ENCODE measurements at regions not wholly inside any gene's neighbourhood (a gene's known extent, or its start where the extent isn't known, plus 50 kb on each side); places are given as distances from the start of the nearest gene placed in this dataset.

GRCh38 chr13:86474971-86475370, 675.8 kb upstream of the SLITRK6 start:
- no peak overlapping the region for H3K4me3 Mint-ChIP-seq
- DNase-seq (ENCODE audit: low spot score) (no peak), ATAC-seq (no peak)
- H3K27me3 Mint-ChIP-seq (ENCODE audit: low read depth) = no peaks in the 10 kb centered on the region
- H3K4me1 Mint-ChIP-seq = peaks cover 3% of the 10 kb centered on the region; the same call in 1 of the 2 replicates
- TF ChIP-seq GRHL2 (CRISPR knock-in tag; IDR thresholded peaks at IDR 0.05; ENCODE audit: insufficient replicate concordance, severe bottlenecking) (no peak), STAT6 (CRISPR knock-in tag; conservative IDR thresholded peaks at IDR 0.05; ENCODE audit: low read depth) (no peak), USF2 (CRISPR knock-in tag; IDR thresholded peaks at IDR 0.05) (no peak), ATF1 (CRISPR knock-in tag; IDR thresholded peaks at IDR 0.05) (no peak), FOXP4 (CRISPR knock-in tag; IDR thresholded peaks at IDR 0.05) (no peak), ZNF416 (CRISPR knock-in tag; IDR thresholded peaks at IDR 0.05) (no peak)
- TF ChIP-seq, protein P1, sequence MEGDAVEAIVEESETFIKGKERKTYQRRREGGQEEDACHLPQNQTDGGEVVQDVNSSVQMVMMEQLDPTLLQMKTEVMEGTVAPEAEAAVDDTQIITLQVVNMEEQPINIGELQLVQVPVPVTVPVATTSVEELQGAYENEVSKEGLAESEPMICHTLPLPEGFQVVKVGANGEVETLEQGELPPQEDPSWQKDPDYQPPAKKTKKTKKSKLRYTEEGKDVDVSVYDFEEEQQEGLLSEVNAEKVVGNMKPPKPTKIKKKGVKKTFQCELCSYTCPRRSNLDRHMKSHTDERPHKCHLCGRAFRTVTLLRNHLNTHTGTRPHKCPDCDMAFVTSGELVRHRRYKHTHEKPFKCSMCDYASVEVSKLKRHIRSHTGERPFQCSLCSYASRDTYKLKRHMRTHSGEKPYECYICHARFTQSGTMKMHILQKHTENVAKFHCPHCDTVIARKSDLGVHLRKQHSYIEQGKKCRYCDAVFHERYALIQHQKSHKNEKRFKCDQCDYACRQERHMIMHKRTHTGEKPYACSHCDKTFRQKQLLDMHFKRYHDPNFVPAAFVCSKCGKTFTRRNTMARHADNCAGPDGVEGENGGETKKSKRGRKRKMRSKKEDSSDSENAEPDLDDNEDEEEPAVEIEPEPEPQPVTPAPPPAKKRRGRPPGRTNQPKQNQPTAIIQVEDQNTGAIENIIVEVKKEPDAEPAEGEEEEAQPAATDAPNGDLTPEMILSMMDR (IDR thresholded peaks at IDR 0.05) = no peak
- TF ChIP-seq, protein P2, sequence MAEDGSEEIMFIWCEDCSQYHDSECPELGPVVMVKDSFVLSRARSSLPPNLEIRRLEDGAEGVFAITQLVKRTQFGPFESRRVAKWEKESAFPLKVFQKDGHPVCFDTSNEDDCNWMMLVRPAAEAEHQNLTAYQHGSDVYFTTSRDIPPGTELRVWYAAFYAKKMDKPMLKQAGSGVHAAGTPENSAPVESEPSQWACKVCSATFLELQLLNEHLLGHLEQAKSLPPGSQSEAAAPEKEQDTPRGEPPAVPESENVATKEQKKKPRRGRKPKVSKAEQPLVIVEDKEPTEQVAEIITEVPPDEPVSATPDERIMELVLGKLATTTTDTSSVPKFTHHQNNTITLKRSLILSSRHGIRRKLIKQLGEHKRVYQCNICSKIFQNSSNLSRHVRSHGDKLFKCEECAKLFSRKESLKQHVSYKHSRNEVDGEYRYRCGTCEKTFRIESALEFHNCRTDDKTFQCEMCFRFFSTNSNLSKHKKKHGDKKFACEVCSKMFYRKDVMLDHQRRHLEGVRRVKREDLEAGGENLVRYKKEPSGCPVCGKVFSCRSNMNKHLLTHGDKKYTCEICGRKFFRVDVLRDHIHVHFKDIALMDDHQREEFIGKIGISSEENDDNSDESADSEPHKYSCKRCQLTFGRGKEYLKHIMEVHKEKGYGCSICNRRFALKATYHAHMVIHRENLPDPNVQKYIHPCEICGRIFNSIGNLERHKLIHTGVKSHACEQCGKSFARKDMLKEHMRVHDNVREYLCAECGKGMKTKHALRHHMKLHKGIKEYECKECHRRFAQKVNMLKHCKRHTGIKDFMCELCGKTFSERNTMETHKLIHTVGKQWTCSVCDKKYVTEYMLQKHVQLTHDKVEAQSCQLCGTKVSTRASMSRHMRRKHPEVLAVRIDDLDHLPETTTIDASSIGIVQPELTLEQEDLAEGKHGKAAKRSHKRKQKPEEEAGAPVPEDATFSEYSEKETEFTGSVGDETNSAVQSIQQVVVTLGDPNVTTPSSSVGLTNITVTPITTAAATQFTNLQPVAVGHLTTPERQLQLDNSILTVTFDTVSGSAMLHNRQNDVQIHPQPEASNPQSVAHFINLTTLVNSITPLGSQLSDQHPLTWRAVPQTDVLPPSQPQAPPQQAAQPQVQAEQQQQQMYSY (CRISPR knock-in tag; IDR thresholded peaks at IDR 0.05) = no peak
- CTCF ChIA-PET = no interaction called here
- peaks cover 5% of the 10 kb centered on the region for H3K9me3 Mint-ChIP-seq
- H3K36me3 Mint-ChIP-seq = peaks cover 4% of the 10 kb centered on the region
- no peak overlapping the region for H3K27ac Mint-ChIP-seq
- POLR2A ChIA-PET = no interaction called here

DNA sequence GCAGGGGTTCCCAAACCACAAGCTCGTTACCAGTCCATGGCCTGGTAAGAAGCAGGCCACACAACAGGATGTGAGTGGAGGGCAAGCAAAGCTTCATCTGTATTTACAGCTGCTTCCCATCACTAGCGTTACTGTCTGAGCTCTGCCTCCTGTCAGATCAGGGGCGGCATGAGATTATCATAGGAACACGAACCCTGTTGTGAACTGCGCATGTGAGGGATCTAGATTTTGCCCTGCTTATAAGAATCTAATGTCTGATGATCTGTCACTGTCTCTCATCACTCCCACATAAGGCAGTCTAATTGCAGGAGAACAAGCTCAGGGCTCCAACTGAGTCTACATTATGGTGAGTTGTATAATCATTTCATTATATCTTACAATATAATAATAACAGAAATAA, 677.4 kb upstream of the SLITRK6 start:
- peaks cover 5% of the 10 kb centered on the region for H3K9me3 Mint-ChIP-seq
- ChIA-PET CTCF (no interaction called here), POLR2A (no interaction called here)
- ATAC-seq (no peak), DNase-seq (ENCODE audit: low spot score) (no peak)
- H3K27ac Mint-ChIP-seq = no peak overlapping the region
- H3K4me1 Mint-ChIP-seq = peaks cover 3% of the 10 kb centered on the region; the same call in 1 of the 2 replicates
- peaks cover 4% of the 10 kb centered on the region for H3K36me3 Mint-ChIP-seq
- TF ChIP-seq ZNF263 (CRISPR knock-in tag; IDR thresholded peaks at IDR 0.05; ENCODE audit: low read depth) = no peak
- TF ChIP-seq TCF7 (CRISPR knock-in tag; IDR thresholded peaks at IDR 0.05; ENCODE audit: low read depth) = no peak
- TF ChIP-seq HMGA2 (CRISPR knock-in tag; IDR thresholded peaks at IDR 0.05) = no peak
- TF ChIP-seq, protein P3, sequence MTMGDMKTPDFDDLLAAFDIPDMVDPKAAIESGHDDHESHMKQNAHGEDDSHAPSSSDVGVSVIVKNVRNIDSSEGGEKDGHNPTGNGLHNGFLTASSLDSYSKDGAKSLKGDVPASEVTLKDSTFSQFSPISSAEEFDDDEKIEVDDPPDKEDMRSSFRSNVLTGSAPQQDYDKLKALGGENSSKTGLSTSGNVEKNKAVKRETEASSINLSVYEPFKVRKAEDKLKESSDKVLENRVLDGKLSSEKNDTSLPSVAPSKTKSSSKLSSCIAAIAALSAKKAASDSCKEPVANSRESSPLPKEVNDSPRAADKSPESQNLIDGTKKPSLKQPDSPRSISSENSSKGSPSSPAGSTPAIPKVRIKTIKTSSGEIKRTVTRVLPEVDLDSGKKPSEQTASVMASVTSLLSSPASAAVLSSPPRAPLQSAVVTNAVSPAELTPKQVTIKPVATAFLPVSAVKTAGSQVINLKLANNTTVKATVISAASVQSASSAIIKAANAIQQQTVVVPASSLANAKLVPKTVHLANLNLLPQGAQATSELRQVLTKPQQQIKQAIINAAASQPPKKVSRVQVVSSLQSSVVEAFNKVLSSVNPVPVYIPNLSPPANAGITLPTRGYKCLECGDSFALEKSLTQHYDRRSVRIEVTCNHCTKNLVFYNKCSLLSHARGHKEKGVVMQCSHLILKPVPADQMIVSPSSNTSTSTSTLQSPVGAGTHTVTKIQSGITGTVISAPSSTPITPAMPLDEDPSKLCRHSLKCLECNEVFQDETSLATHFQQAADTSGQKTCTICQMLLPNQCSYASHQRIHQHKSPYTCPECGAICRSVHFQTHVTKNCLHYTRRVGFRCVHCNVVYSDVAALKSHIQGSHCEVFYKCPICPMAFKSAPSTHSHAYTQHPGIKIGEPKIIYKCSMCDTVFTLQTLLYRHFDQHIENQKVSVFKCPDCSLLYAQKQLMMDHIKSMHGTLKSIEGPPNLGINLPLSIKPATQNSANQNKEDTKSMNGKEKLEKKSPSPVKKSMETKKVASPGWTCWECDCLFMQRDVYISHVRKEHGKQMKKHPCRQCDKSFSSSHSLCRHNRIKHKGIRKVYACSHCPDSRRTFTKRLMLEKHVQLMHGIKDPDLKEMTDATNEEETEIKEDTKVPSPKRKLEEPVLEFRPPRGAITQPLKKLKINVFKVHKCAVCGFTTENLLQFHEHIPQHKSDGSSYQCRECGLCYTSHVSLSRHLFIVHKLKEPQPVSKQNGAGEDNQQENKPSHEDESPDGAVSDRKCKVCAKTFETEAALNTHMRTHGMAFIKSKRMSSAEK (CRISPR knock-in tag; IDR thresholded peaks at IDR 0.05; ENCODE audit: borderline replicate concordance) = no peak
- TF ChIP-seq, protein P4, sequence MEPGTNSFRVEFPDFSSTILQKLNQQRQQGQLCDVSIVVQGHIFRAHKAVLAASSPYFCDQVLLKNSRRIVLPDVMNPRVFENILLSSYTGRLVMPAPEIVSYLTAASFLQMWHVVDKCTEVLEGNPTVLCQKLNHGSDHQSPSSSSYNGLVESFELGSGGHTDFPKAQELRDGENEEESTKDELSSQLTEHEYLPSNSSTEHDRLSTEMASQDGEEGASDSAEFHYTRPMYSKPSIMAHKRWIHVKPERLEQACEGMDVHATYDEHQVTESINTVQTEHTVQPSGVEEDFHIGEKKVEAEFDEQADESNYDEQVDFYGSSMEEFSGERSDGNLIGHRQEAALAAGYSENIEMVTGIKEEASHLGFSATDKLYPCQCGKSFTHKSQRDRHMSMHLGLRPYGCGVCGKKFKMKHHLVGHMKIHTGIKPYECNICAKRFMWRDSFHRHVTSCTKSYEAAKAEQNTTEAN (CRISPR knock-in tag; IDR thresholded peaks at IDR 0.05) = no peak
- no peak for TF ChIP-seq KAT7 (CRISPR knock-in tag; IDR thresholded peaks at IDR 0.05; ENCODE audit: borderline replicate concordance)
- no peak for TF ChIP-seq SMAD4 (CRISPR knock-in tag; IDR thresholded peaks at IDR 0.05)
- TF ChIP-seq ZNF219 (CRISPR knock-in tag; IDR thresholded peaks at IDR 0.05; ENCODE audit: borderline replicate concordance) = no peak
- no peaks in the 10 kb centered on the region for H3K27me3 Mint-ChIP-seq (ENCODE audit: low read depth)
- no peak overlapping the region for H3K4me3 Mint-ChIP-seq

All from WTC11 (cell line).